ENCODE measurements at regions not wholly inside any gene's neighbourhood (a gene's known extent, or its start where the extent isn't known, plus 50 kb on each side); places are given as distances from the start of the nearest gene placed in this dataset.
"Not testable (repeated sequence)": the region's sequence is repeated elsewhere in the genome, so short reads cannot be mapped to it uniquely, and the experiment has no call there.

GRCh38 chr7:76934711-76935110 lies 97.5 kb downstream of the SPDYE17 start:
- not testable (repeated sequence) for H3K4me1 ChIP-seq (ENCODE audit: insufficient read depth, low read length); H3K9me3 ChIP-seq (ENCODE audit: control insufficient read depth, insufficient read depth, low read length); H3K36me3 ChIP-seq (ENCODE audit: insufficient read depth, low read length); H3K9ac ChIP-seq (ENCODE audit: low read depth, low read length)

GRCh38 chr7:76932957-76933356 lies 99.2 kb downstream of the SPDYE17 start:
- H3K4me1 ChIP-seq (ENCODE audit: insufficient read depth, low read length); H3K9ac ChIP-seq (ENCODE audit: low read depth, low read length); H3K9me3 ChIP-seq (ENCODE audit: control insufficient read depth, insufficient read depth, low read length); H3K36me3 ChIP-seq (ENCODE audit: insufficient read depth, low read length): not testable (repeated sequence)

GRCh38 chr7:76931441-76931840 lies 100.7 kb downstream of the SPDYE17 start:
- not testable (repeated sequence) for H3K36me3 ChIP-seq (ENCODE audit: insufficient read depth, low read length); H3K9me3 ChIP-seq (ENCODE audit: control insufficient read depth, insufficient read depth, low read length); H3K4me1 ChIP-seq (ENCODE audit: insufficient read depth, low read length); H3K9ac ChIP-seq (ENCODE audit: low read depth, low read length)

- not testable (repeated sequence) for H3K9me3 ChIP-seq (ENCODE audit: control insufficient read depth, insufficient read depth, low read length); H3K36me3 ChIP-seq (ENCODE audit: insufficient read depth, low read length); H3K4me1 ChIP-seq (ENCODE audit: insufficient read depth, low read length)
Measured at GRCh38 chr7:76930416-76930815, 101.7 kb downstream of the SPDYE17 start.

GRCh38 chr7:76928751-76929150 lies 103.4 kb downstream of the SPDYE17 start:
- H3K9me3 ChIP-seq (ENCODE audit: control insufficient read depth, insufficient read depth, low read length); H3K9ac ChIP-seq (ENCODE audit: low read depth, low read length); H3K4me1 ChIP-seq (ENCODE audit: insufficient read depth, low read length); H3K36me3 ChIP-seq (ENCODE audit: insufficient read depth, low read length): not testable (repeated sequence)

More at GRCh38 chr7:76930416-76930815, 101.7 kb downstream of the SPDYE17 start:
- H3K9ac ChIP-seq (ENCODE audit: low read depth, low read length): not testable (repeated sequence)

- H3K4me1 ChIP-seq (ENCODE audit: insufficient read depth, low read length); H3K9ac ChIP-seq (ENCODE audit: low read depth, low read length); H3K9me3 ChIP-seq (ENCODE audit: control insufficient read depth, insufficient read depth, low read length); H3K36me3 ChIP-seq (ENCODE audit: insufficient read depth, low read length): not testable (repeated sequence)
Measured at GRCh38 chr7:76927741-76928393, 104.3 kb downstream of the SPDYE17 start.

- not testable (repeated sequence) for H3K9me3 ChIP-seq (ENCODE audit: control insufficient read depth, insufficient read depth, low read length); H3K4me1 ChIP-seq (ENCODE audit: insufficient read depth, low read length); H3K9ac ChIP-seq (ENCODE audit: low read depth, low read length); H3K36me3 ChIP-seq (ENCODE audit: insufficient read depth, low read length)
Measured at GRCh38 chr7:76926416-76926815, 105.7 kb downstream of the SPDYE17 start.

- not testable (repeated sequence) for H3K9ac ChIP-seq (ENCODE audit: low read depth, low read length); H3K36me3 ChIP-seq (ENCODE audit: insufficient read depth, low read length); H3K9me3 ChIP-seq (ENCODE audit: control insufficient read depth, insufficient read depth, low read length); H3K4me1 ChIP-seq (ENCODE audit: insufficient read depth, low read length)
Measured at GRCh38 chr7:76924756-76925155, 107.4 kb downstream of the SPDYE17 start.

- H3K9me3 ChIP-seq (ENCODE audit: control insufficient read depth, insufficient read depth, low read length); H3K36me3 ChIP-seq (ENCODE audit: insufficient read depth, low read length); H3K4me1 ChIP-seq (ENCODE audit: insufficient read depth, low read length); H3K9ac ChIP-seq (ENCODE audit: low read depth, low read length): not testable (repeated sequence)
Measured at GRCh38 chr7:76918619-76919018, 113.5 kb downstream of the SPDYE17 start.

- not testable (repeated sequence) for H3K36me3 ChIP-seq (ENCODE audit: insufficient read depth, low read length); H3K4me1 ChIP-seq (ENCODE audit: insufficient read depth, low read length); H3K9me3 ChIP-seq (ENCODE audit: control insufficient read depth, insufficient read depth, low read length); H3K9ac ChIP-seq (ENCODE audit: low read depth, low read length)
Measured at GRCh38 chr7:76914361-76914760, 117.8 kb downstream of the SPDYE17 start.

GRCh38 chr7:76912011-76912814 lies 119.9 kb downstream of the SPDYE17 start:
- H3K36me3 ChIP-seq (ENCODE audit: insufficient read depth, low read length); H3K4me1 ChIP-seq (ENCODE audit: insufficient read depth, low read length); H3K9me3 ChIP-seq (ENCODE audit: control insufficient read depth, insufficient read depth, low read length); H3K9ac ChIP-seq (ENCODE audit: low read depth, low read length): not testable (repeated sequence)

GRCh38 chr7:76904688-76905087 lies 127.5 kb downstream of the SPDYE17 start:
- H3K9me3 ChIP-seq (ENCODE audit: control insufficient read depth, insufficient read depth, low read length); H3K9ac ChIP-seq (ENCODE audit: low read depth, low read length); H3K4me1 ChIP-seq (ENCODE audit: insufficient read depth, low read length); H3K36me3 ChIP-seq (ENCODE audit: insufficient read depth, low read length): not testable (repeated sequence)

GRCh38 chr7:76901944-76902710 lies 130.0 kb downstream of the SPDYE17 start:
- not testable (repeated sequence) for H3K4me1 ChIP-seq (ENCODE audit: insufficient read depth, low read length); H3K9ac ChIP-seq (ENCODE audit: low read depth, low read length); H3K9me3 ChIP-seq (ENCODE audit: control insufficient read depth, insufficient read depth, low read length); H3K36me3 ChIP-seq (ENCODE audit: insufficient read depth, low read length)

- H3K4me1 ChIP-seq (ENCODE audit: insufficient read depth, low read length); H3K9me3 ChIP-seq (ENCODE audit: control insufficient read depth, insufficient read depth, low read length); H3K9ac ChIP-seq (ENCODE audit: low read depth, low read length); H3K36me3 ChIP-seq (ENCODE audit: insufficient read depth, low read length): not testable (repeated sequence)
Measured at GRCh38 chr7:76898807-76899206, 133.4 kb downstream of the SPDYE17 start.

GRCh38 chr7:76897007-76897406 lies 135.2 kb downstream of the SPDYE17 start:
- H3K9ac ChIP-seq (ENCODE audit: low read depth, low read length); H3K36me3 ChIP-seq (ENCODE audit: insufficient read depth, low read length); H3K4me1 ChIP-seq (ENCODE audit: insufficient read depth, low read length); H3K9me3 ChIP-seq (ENCODE audit: control insufficient read depth, insufficient read depth, low read length): not testable (repeated sequence)
